DND-41 (cell line): ENCODE measurements at regions not wholly inside any gene's neighbourhood (a gene's known extent, or its start where the extent isn't known, plus 50 kb on each side); places are given as distances from the start of the nearest gene placed in this dataset.

Source experiments
- ATAC-seq: fragments of 200-7000 bp; cut with Tn5 transposase; 3 replicates; pipeline ENCODE4 v1.9.1; 2021; ENCODE audit warnings: low read depth; ENCODE audit not compliant: insufficient read depth
- DNase-seq: peaks from one replicate; pipeline ENCODE4 v3.0.0-alpha.2; 2020
- H2AFZ ChIP-seq: 2 replicates; pipeline ENCODE4 v1.6.0; 2012; ENCODE audit warnings: low read depth, low read length
- H3K27ac ChIP-seq: 2 replicates; pipeline ENCODE4 v1.5.1; 2012; ENCODE audit warnings: low read length, inconsistent platforms
- H3K27me3 ChIP-seq: fragments of 200-600 bp; sonication (generic); 2 replicates; pipeline ENCODE4 v1.6.0; 2012; ENCODE audit warnings: low read length, mild to moderate bottlenecking, inconsistent platforms; ENCODE audit not compliant: insufficient read depth, poor library complexity
- H3K36me3 ChIP-seq: 2 replicates; pipeline ENCODE4 v1.5.1; 2012; ENCODE audit warnings: low read length, inconsistent platforms; ENCODE audit not compliant: insufficient read depth
- H3K4me1 ChIP-seq: 2 replicates; pipeline ENCODE4 v1.5.1; 2012; ENCODE audit warnings: mild to moderate bottlenecking, low read length; ENCODE audit not compliant: insufficient read depth
- H3K4me2 ChIP-seq: 2 replicates; pipeline ENCODE4 v1.6.0; 2012; ENCODE audit warnings: mild to moderate bottlenecking, moderate library complexity, low read length, inconsistent platforms; ENCODE audit not compliant: insufficient read depth
- H3K4me3 ChIP-seq, 2 experiments: fragments of 200-600 bp in 1 of 2; shearing (Covaris generic) in 1 of 2; 2 replicates each; pipeline ENCODE4 v1.5.1; 2012 to 2016; ENCODE audit warnings: inconsistent platforms in 2 of 2, low read length in 2 of 2, mild to moderate bottlenecking in 2 of 2, low read depth in 1 of 2, moderate library complexity in 1 of 2
- H3K79me2 ChIP-seq: 2 replicates; pipeline ENCODE4 v1.6.0; 2012; ENCODE audit warnings: low read length, inconsistent platforms; ENCODE audit not compliant: insufficient read depth
- H3K9ac ChIP-seq: 2 replicates; pipeline ENCODE4 v1.6.0; 2012; ENCODE audit warnings: low read depth, mild to moderate bottlenecking, inconsistent platforms, low read length, moderate library complexity
- H3K9me3 ChIP-seq: 2 replicates; pipeline ENCODE4 v1.5.1; 2012; ENCODE audit warnings: low read length, moderate library complexity, mild to moderate bottlenecking, inconsistent platforms; ENCODE audit not compliant: insufficient read depth, severe bottlenecking
- H4K20me1 ChIP-seq: 2 replicates; pipeline ENCODE4 v1.6.0; 2012; ENCODE audit warnings: low read length; ENCODE audit not compliant: insufficient read depth
- EZH2 ChIP-seq: IDR thresholded peaks from 3 replicates; pipeline ENCODE4 v1.6.1; 2012; ENCODE audit warnings: borderline replicate concordance, low read depth, mild to moderate bottlenecking, moderate library complexity, low read length, inconsistent platforms; ENCODE audit not compliant: severe bottlenecking
- TF ChIP-seq, protein P1 (sequence below): IDR thresholded peaks from 2 replicates; pipeline ENCODE4 v1.5.1; 2012; ENCODE audit warnings: borderline replicate concordance, low read length, moderate library complexity, mild to moderate bottlenecking; ENCODE audit not compliant: poor library complexity, severe bottlenecking; ENCODE audit errors: extremely low read depth

GRCh38 chr2:61632276-61633169 lies 94.4 kb upstream of the XPO1 start:
- Histone ChIP-seq H3K9me3 (no peaks in the 10 kb centered on the region), H3K4me3 (no peak overlapping the region), H3K4me2 (no peak overlapping the region), H3K4me1 (no peaks in the 10 kb centered on the region), H3K27me3 (no peaks in the 10 kb centered on the region), H3K27ac (no peak overlapping the region), H2AFZ (no peak overlapping the region), H3K79me2 (no peaks in the 10 kb centered on the region), H4K20me1 (no peaks in the 10 kb centered on the region), H3K9ac (no peak overlapping the region), H3K36me3 (no peaks in the 10 kb centered on the region)
- TF ChIP-seq, protein P1, sequence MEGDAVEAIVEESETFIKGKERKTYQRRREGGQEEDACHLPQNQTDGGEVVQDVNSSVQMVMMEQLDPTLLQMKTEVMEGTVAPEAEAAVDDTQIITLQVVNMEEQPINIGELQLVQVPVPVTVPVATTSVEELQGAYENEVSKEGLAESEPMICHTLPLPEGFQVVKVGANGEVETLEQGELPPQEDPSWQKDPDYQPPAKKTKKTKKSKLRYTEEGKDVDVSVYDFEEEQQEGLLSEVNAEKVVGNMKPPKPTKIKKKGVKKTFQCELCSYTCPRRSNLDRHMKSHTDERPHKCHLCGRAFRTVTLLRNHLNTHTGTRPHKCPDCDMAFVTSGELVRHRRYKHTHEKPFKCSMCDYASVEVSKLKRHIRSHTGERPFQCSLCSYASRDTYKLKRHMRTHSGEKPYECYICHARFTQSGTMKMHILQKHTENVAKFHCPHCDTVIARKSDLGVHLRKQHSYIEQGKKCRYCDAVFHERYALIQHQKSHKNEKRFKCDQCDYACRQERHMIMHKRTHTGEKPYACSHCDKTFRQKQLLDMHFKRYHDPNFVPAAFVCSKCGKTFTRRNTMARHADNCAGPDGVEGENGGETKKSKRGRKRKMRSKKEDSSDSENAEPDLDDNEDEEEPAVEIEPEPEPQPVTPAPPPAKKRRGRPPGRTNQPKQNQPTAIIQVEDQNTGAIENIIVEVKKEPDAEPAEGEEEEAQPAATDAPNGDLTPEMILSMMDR: no peak
- no peak for DNase-seq
- no peak for ATAC-seq

GRCh38 chr2:61631321-61631720 lies 93.2 kb upstream of the XPO1 start:
- Histone ChIP-seq H2AFZ (no peak overlapping the region), H3K9me3 (no peaks in the 10 kb centered on the region), H3K79me2 (no peaks in the 10 kb centered on the region), H3K4me2 (no peak overlapping the region), H3K27me3 (no peaks in the 10 kb centered on the region), H3K4me3 (no peak overlapping the region), H3K4me1 (no peaks in the 10 kb centered on the region), H3K9ac (no peak overlapping the region), H4K20me1 (no peaks in the 10 kb centered on the region), H3K27ac (no peak overlapping the region), H3K36me3 (no peaks in the 10 kb centered on the region)
- ATAC-seq: no peak
- TF ChIP-seq, protein P1: no peak
- no peak for TF ChIP-seq EZH2
- DNase-seq: no peak

GRCh38 chr2:61626827-61627226 lies 88.7 kb upstream of the XPO1 start:
- H3K27ac ChIP-seq: no peak overlapping the region
- H3K4me3 ChIP-seq: no peak overlapping the region
- no peaks in the 10 kb centered on the region for H3K79me2 ChIP-seq
- H3K36me3 ChIP-seq: no peaks in the 10 kb centered on the region
- no peaks in the 10 kb centered on the region for H3K9me3 ChIP-seq
- H3K4me2 ChIP-seq: no peak overlapping the region
- H3K27me3 ChIP-seq: no peaks in the 10 kb centered on the region
- H3K4me1 ChIP-seq: no peaks in the 10 kb centered on the region
- H3K9ac ChIP-seq: no peak overlapping the region
- H4K20me1 ChIP-seq: no peaks in the 10 kb centered on the region
- ATAC-seq: no peak
- DNase-seq: no peak
- TF ChIP-seq, protein P1: no peak
- no peak for TF ChIP-seq EZH2
- H2AFZ ChIP-seq: no peak overlapping the region
